Fibroblast of lung (primary cell): ENCODE measurements at regions not wholly inside any gene's neighbourhood (a gene's known extent, or its start where the extent isn't known, plus 50 kb on each side); places are given as distances from the start of the nearest gene placed in this dataset.
A peak's percentile ranks its signal among the peaks of the same experiment; 100 is the strongest.

Experiments
- DNase-seq, 2 donors: peaks; one replicate each; pipeline versions ENCODE4 v3.0.0 to v3.0.0-alpha.2; 2010; ENCODE audit warnings: low read depth in 2 of 2
- H2AFZ ChIP-seq: 2 replicates; pipeline ENCODE4 v1.5.1; 2012; ENCODE audit warnings: low read length, control low read depth, inconsistent platforms
- H3K27ac ChIP-seq: 2 replicates; pipeline ENCODE4 v1.5.1; 2011; ENCODE audit warnings: low read length, control low read depth; ENCODE audit not compliant: insufficient read depth
- H3K27me3 ChIP-seq: 2 replicates; pipeline ENCODE4 v1.5.1; 2011; ENCODE audit warnings: mild to moderate bottlenecking, low read length; ENCODE audit not compliant: control insufficient read depth, insufficient read depth
- H3K36me3 ChIP-seq: 2 replicates; pipeline ENCODE4 v1.5.1; 2011; ENCODE audit warnings: low read length; ENCODE audit not compliant: control insufficient read depth, insufficient read depth
- H3K4me1 ChIP-seq: 2 replicates; pipeline ENCODE4 v1.5.1; 2011; ENCODE audit warnings: low read length; ENCODE audit not compliant: control insufficient read depth, insufficient read depth; ENCODE audit errors: extremely low read depth
- H3K4me2 ChIP-seq: 2 replicates; pipeline ENCODE4 v1.5.1; 2011; ENCODE audit warnings: low read length, control low read depth; ENCODE audit not compliant: insufficient read depth; ENCODE audit errors: extremely low read depth
- H3K4me3 ChIP-seq, 4 experiments: fragments of 200-600 bp in 1 of 4; sonication (generic) in 1 of 4; replicated peaks in 1 of 4; 2 replicates each; pipeline ENCODE4 v1.5.1; 2011 to 2016; ENCODE audit warnings: low read length in 4 of 4, low read depth in 3 of 4, mild to moderate bottlenecking in 3 of 4, control low read depth in 2 of 4, inconsistent platforms in 1 of 4, mixed read lengths in 1 of 4; ENCODE audit not compliant: insufficient read depth in 1 of 4; ENCODE audit errors: control extremely low read depth in 1 of 4
- H3K79me2 ChIP-seq: 2 replicates; pipeline ENCODE4 v1.5.1; 2012; ENCODE audit warnings: mild to moderate bottlenecking, low read length, inconsistent platforms; ENCODE audit not compliant: control insufficient read depth, insufficient read depth
- H3K9ac ChIP-seq: 2 replicates; pipeline ENCODE4 v1.5.1; 2011; ENCODE audit warnings: mild to moderate bottlenecking, low read length, control low read depth; ENCODE audit not compliant: insufficient read depth
- H3K9me3 ChIP-seq: 2 replicates; pipeline ENCODE4 v1.5.1; 2012; ENCODE audit warnings: low read depth, low read length; ENCODE audit not compliant: control insufficient read depth, insufficient read depth
- H4K20me1 ChIP-seq: 2 replicates; pipeline ENCODE4 v1.5.1; 2011; ENCODE audit warnings: low read length; ENCODE audit not compliant: control insufficient read depth, insufficient read depth; ENCODE audit errors: extremely low read depth
- CTCF ChIP-seq, 2 donors: IDR thresholded peaks in 1 of 2; conservative IDR thresholded peaks in 1 of 2; 1 replicate in 1 of 2; 2 replicates in 1 of 2; pipeline ENCODE4 v1.5.1; 2011 to 2012; ENCODE audit warnings: low read length in 2 of 2, control low read depth in 1 of 2, inconsistent platforms in 1 of 2, low read depth in 1 of 2, mild to moderate bottlenecking in 1 of 2
- EZH2 ChIP-seq: IDR thresholded peaks from 2 replicates; pipeline ENCODE4 v1.5.1; 2012; ENCODE audit warnings: low read length, control low read depth, mild to moderate bottlenecking; ENCODE audit errors: missing control alignments

GRCh38 chr7:20534543-20534942 is 80.9 kb upstream of the ABCB5 start:
- DNase-seq = no peak
- no peaks in the 10 kb centered on the region for H3K9me3 ChIP-seq
- no peak overlapping the region for H3K4me2 ChIP-seq
- no peaks in the 10 kb centered on the region for H4K20me1 ChIP-seq
- no peak overlapping the region for H2AFZ ChIP-seq
- no peaks in the 10 kb centered on the region for H3K4me1 ChIP-seq
- H3K79me2 ChIP-seq = no peaks in the 10 kb centered on the region
- no peak overlapping the region for H3K27ac ChIP-seq
- no peak overlapping the region for H3K4me3 ChIP-seq
- H3K36me3 ChIP-seq = no peaks in the 10 kb centered on the region
- no peak overlapping the region for H3K9ac ChIP-seq
- H3K27me3 ChIP-seq = no peaks in the 10 kb centered on the region
- TF ChIP-seq CTCF (conservative IDR thresholded peaks at IDR 0.05 in 1 of 2, IDR thresholded peaks at IDR 0.05 in 1 of 2; ENCODE audit: low read depth in 1 of 2, low read length in 2 of 2) (no peak), EZH2 (no peak)

- no peak overlapping the region for H3K27ac ChIP-seq
- H3K79me2 ChIP-seq = no peaks in the 10 kb centered on the region
- no peaks in the 10 kb centered on the region for H3K36me3 ChIP-seq
- H3K4me3 ChIP-seq = no peak overlapping the region
- H3K4me1 ChIP-seq = no peaks in the 10 kb centered on the region
- no peak overlapping the region for H2AFZ ChIP-seq
- DNase-seq = no peak
- no peaks in the 10 kb centered on the region for H3K9me3 ChIP-seq
- no peaks in the 10 kb centered on the region for H3K27me3 ChIP-seq
- no peaks in the 10 kb centered on the region for H4K20me1 ChIP-seq
- TF ChIP-seq EZH2 (no peak), CTCF (conservative IDR thresholded peaks at IDR 0.05 in 1 of 2, IDR thresholded peaks at IDR 0.05 in 1 of 2; ENCODE audit: low read depth in 1 of 2, low read length in 2 of 2) (no peak)
- no peak overlapping the region for H3K9ac ChIP-seq
- no peak overlapping the region for H3K4me2 ChIP-seq
These were observed 79.9 kb upstream of the ABCB5 start for GRCh38 chr7:20535541-20535940.

- Histone ChIP-seq H3K4me2 (no peak overlapping the region), H3K4me1 (no peaks in the 10 kb centered on the region), H4K20me1 (no peaks in the 10 kb centered on the region), H3K9ac (no peak overlapping the region), H3K79me2 (no peaks in the 10 kb centered on the region), H3K36me3 (no peaks in the 10 kb centered on the region), H3K9me3 (no peaks in the 10 kb centered on the region), H3K4me3 (no peak overlapping the region), H2AFZ (no peak overlapping the region), H3K27ac (no peak overlapping the region), H3K27me3 (no peaks in the 10 kb centered on the region)
- no peak for TF ChIP-seq EZH2
- TF ChIP-seq CTCF (conservative IDR thresholded peaks at IDR 0.05 in 1 of 2, IDR thresholded peaks at IDR 0.05 in 1 of 2; ENCODE audit: low read depth in 1 of 2, low read length in 2 of 2) = peak; percentile 10 to 11
- peak in 1 of 2 donors; percentile 17 for DNase-seq
These were observed 76.3 kb upstream of the ABCB5 start for GRCh38 chr7:20539201-20539600.
